C4-2B (cell line): ENCODE measurements at regions not wholly inside any gene's neighbourhood (a gene's known extent, or its start where the extent isn't known, plus 50 kb on each side); places are given as distances from the start of the nearest gene placed in this dataset.

Experiments used
- H3K27ac ChIP-seq: fragments of 450-650 bp; 2 replicates; pipeline ENCODE4 v1.5.1; 2017
- CTCF ChIP-seq: fragments of 450-650 bp; conservative IDR thresholded peaks from 2 replicates; pipeline ENCODE4 v1.5.1; 2017; ENCODE audit warnings: mild to moderate bottlenecking
- ZFX ChIP-seq: fragments of 450-650 bp; IDR thresholded peaks from 2 replicates; pipeline ENCODE4 v1.6.1; 2017

- H3K27ac ChIP-seq: no peak overlapping the region
- TF ChIP-seq ZFX (no peak), CTCF (no peak)
Observed at GRCh38 chr2:163800951-163801381, 65.2 kb upstream of the FIGN start.

GRCh38 chr2:163799807-163800206 is 64.0 kb upstream of the FIGN start:
- H3K27ac ChIP-seq: no peak overlapping the region
- TF ChIP-seq CTCF: no peak

DNA sequence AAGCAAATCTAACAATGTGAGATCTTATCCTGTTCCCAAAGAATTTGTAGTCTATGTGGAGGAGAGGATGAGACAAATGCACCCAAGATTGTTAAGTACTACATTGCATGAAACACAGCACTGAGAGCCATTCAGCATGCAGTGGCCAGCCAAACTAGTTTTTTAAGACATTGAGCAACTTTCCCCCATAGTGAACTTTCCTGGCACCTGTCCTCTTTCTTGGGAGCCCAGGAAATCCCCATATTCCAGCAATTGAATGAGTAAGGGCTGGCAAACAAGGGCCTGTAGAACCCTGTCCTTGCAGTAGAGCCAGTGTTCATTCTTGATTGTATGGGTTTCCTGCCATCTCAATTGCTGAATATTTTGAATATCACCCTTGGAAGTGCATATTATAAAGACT is 58.8 kb upstream of the FIGN start:
- TF ChIP-seq CTCF (no peak), ZFX (no peak)
- no peak overlapping the region for H3K27ac ChIP-seq
